ENCODE measurements at regions not wholly inside any gene's neighbourhood (a gene's known extent, or its start where the extent isn't known, plus 50 kb on each side); places are given as distances from the start of the nearest gene placed in this dataset.

GRCh38 chr12:132411457-132411856, 78.5 kb upstream of the FBRSL1 start:
- CTCF ChIA-PET, result no interaction called here
- Histone ChIP-seq H2AK5ac (ENCODE audit: low read depth, low read length) (no peak overlapping the region), H3K9ac (ENCODE audit: low read depth, low read length) (no peak overlapping the region), H3K18ac (ENCODE audit: low read depth, low read length) (no peak overlapping the region), H3K23ac (ENCODE audit: low read depth, low read length) (no peak overlapping the region), H3K9me1 (ENCODE audit: insufficient read depth, low read length) (no peaks in the 10 kb centered on the region), H2AFZ (replicated peaks; ENCODE audit: low read length, poor library complexity) (no peak overlapping the region), H3K36me3 (ENCODE audit: control insufficient read depth, insufficient read depth, low read length) (no peaks in the 10 kb centered on the region), H4K5ac (ENCODE audit: low read depth, low read length) (no peak overlapping the region), H3K4ac (ENCODE audit: low read depth, low read length) (no peak overlapping the region), H3K9me3 (ENCODE audit: control insufficient read depth, insufficient read depth, low read length) (no peaks in the 10 kb centered on the region), H3K4me2 (ENCODE audit: low read depth, low read length) (no peak overlapping the region), H3K4me3 (ENCODE audit: insufficient read depth, low read depth, low read length) (no peak overlapping the region), H2AK9ac (replicated peaks; ENCODE audit: low read depth, low read length, poor library complexity) (no peak overlapping the region), H2BK20ac (ENCODE audit: low read depth, low read length) (no peak overlapping the region), H2BK15ac (ENCODE audit: low read depth, low read length) (no peak overlapping the region), H3K14ac (replicated peaks; ENCODE audit: low read depth, low read length) (no peak overlapping the region), H2BK5ac (ENCODE audit: low read depth, low read length, poor library complexity, severe bottlenecking) (no peak overlapping the region), H3K56ac (ENCODE audit: extremely low read depth, insufficient read depth, low read length) (no peak overlapping the region), H4K91ac (ENCODE audit: insufficient read depth, low read depth, low read length) (no peak overlapping the region), H2BK120ac (ENCODE audit: low read depth, low read length) (no peak overlapping the region), H4K8ac (ENCODE audit: low read depth in 2 of 2, low read length in 2 of 2) (no peak overlapping the region), H4K20me1 (ENCODE audit: insufficient read depth, low read length) (no peaks in the 10 kb centered on the region), H3K4me1 (ENCODE audit: control insufficient read depth, insufficient read depth, low read length) (no peaks in the 10 kb centered on the region), H3K27me3 (ENCODE audit: control insufficient read depth, insufficient read depth, low read length) (peaks cover 2% of the 10 kb centered on the region; the same call in 1 of the 2 replicates), H3K27ac (ENCODE audit: insufficient read depth, low read length) (no peak overlapping the region), H3K79me1 (ENCODE audit: low read depth in 1 of 2, low read length in 2 of 2) (no peaks in the 10 kb centered on the region)
- POLR2A ChIA-PET (ENCODE audit: unreplicated experiment), result no interaction called here
- DNase-seq (no peak), ATAC-seq (ENCODE audit: low read depth) (no peak)
- intact Hi-C loops (cut with micrococcal nuclease) (no loop called here), in situ Hi-C loops (cut with MboI; ENCODE audit: low sequenced_read_pairs) (no loop called here), dilution Hi-C loops (cut with HindIII; ENCODE audit: low sequenced_read_pairs, unreplicated experiment) (no loop called here)
- no CpG with 5 or more reads among the region's 7 CpGs for WGBS, 2 experiments (ENCODE audit: extremely low coverage in 2 of 2, insufficient read length in 1 of 2)
- BruUV-seq (replicated peaks), result no TSS peak
- TF ChIP-seq NFE2L2 (IDR thresholded peaks at IDR 0.05; ENCODE audit: low read depth, low read length), result no peak
- TF ChIP-seq MXI1 (IDR thresholded peaks at IDR 0.05; ENCODE audit: borderline replicate concordance, low read depth, low read length), result no peak
- TF ChIP-seq CHD1 (IDR thresholded peaks at IDR 0.05; ENCODE audit: low read depth, low read length), result no peak
- no peak for TF ChIP-seq ELK1 (IDR thresholded peaks at IDR 0.05; ENCODE audit: borderline replicate concordance, low read depth, low read length)
- no peak for TF ChIP-seq SMC3 (IDR thresholded peaks at IDR 0.05; ENCODE audit: low read depth, low read length)
- no peak for TF ChIP-seq FOS (IDR thresholded peaks at IDR 0.05; ENCODE audit: low read depth, low read length)
- TF ChIP-seq RAD21 (IDR thresholded peaks at IDR 0.05; ENCODE audit: low read length), result no peak
- no peak for TF ChIP-seq CEBPB (IDR thresholded peaks at IDR 0.05; ENCODE audit: low read depth, low read length)
- no peak for TF ChIP-seq MAFK (IDR thresholded peaks at IDR 0.05; ENCODE audit: low read depth, low read length)
- TF ChIP-seq POLR2A (IDR thresholded peaks at IDR 0.05; ENCODE audit: low read depth, low read length), result no peak
- no peak for TF ChIP-seq RFX5 (IDR thresholded peaks at IDR 0.05; ENCODE audit: low read depth, low read length)
- TF ChIP-seq CTCF (conservative IDR thresholded peaks at IDR 0.05; ENCODE audit: low read depth, low read length), result no peak
- TF ChIP-seq RCOR1 (IDR thresholded peaks at IDR 0.05; ENCODE audit: insufficient replicate concordance, low read length), result no peak
- no peak for TF ChIP-seq USF2 (IDR thresholded peaks at IDR 0.05; ENCODE audit: low read depth, low read length)
- no peak for TF ChIP-seq BHLHE40 (IDR thresholded peaks at IDR 0.05; ENCODE audit: low read depth, low read length)
- TF ChIP-seq MAZ (IDR thresholded peaks at IDR 0.05; ENCODE audit: borderline replicate concordance, low read depth, low read length), result no peak

Data from IMR-90 (cell line).